Prostate gland (tissue), 2 donors: ENCODE measurements at regions not wholly inside any gene's neighbourhood (a gene's known extent, or its start where the extent isn't known, plus 50 kb on each side); places are given as distances from the start of the nearest gene placed in this dataset.

Experiments used
- CTCF ChIP-seq, 4 experiments: fragments of 200-600 bp in 2 of 4; fragments of 450-650 bp in 2 of 4; sonication (generic) in 2 of 4; IDR thresholded peaks; 1 replicate in 3 of 4; 2 replicates in 1 of 4; pipeline ENCODE4 v1.5.1; 2016 to 2019; ENCODE audit warnings: antibody characterized with exemption in 4 of 4, mild to moderate bottlenecking in 2 of 4, moderate library complexity in 2 of 4
- POLR2A ChIP-seq: fragments of 450-650 bp; IDR thresholded peaks from one replicate; pipeline ENCODE4 v1.6.1; 2016; ENCODE audit warnings: antibody characterized with exemption, mild to moderate bottlenecking
- POLR2AphosphoS5 ChIP-seq: sonication (generic); formaldehyde crosslinking; IDR thresholded peaks from one replicate; pipeline ENCODE4 v1.6.1; 2017; ENCODE audit warnings: antibody characterized with exemption

DNA sequence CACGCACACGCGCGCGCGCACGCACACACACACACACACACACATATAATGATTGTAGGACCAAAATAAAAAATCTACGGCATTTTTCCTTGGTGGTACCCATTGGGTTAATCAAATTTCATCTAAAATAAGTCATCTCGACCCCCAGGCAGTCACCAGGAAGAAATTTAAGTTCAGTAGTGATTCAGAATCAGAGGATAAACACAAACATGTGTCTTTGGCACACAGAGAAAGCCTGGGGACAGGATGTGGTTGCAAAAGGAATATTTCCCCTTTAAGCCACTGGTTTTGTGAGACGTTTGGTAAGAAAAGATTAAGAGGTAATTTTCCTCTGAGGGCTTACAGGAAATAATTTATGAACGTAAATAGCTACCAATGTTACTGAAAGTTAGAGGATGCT is 171.6 kb upstream of the PIEZO2 start:
- no peak for TF ChIP-seq CTCF (IDR thresholded peaks at IDR 0.05)
- no peak for TF ChIP-seq POLR2A
- TF ChIP-seq POLR2AphosphoS5: no peak
